ENCODE measurements at regions not wholly inside any gene's neighbourhood (a gene's known extent, or its start where the extent isn't known, plus 50 kb on each side); places are given as distances from the start of the nearest gene placed in this dataset.
"Not testable (repeated sequence)": the region's sequence is repeated elsewhere in the genome, so short reads cannot be mapped to it uniquely, and the experiment has no call there.

- Mint-ChIP-seq H3K9me3 (peaks cover 3 to 10% (median 5%) of the 10 kb centered on the region in 7 donors), H3K36me3 (peaks cover 0 to 5% of the 10 kb centered on the region in 2 donors), H3K27me3 (no peaks in the 10 kb centered on the region), H3K27ac (no peak overlapping the region), H3K4me1 (no peaks in the 10 kb centered on the region), H3K4me3 (no peak overlapping the region)
- ATAC-seq (ENCODE audit: low read depth in 2 of 2) (no peak), DNase-seq (no peak)
Observed at GRCh38 chr1:68770817-68771216, 273.9 kb upstream of the DEPDC1 start.

- DNase-seq (no peak), ATAC-seq (ENCODE audit: low read depth in 2 of 2) (no peak)
- Mint-ChIP-seq H3K4me1 (no peaks in the 10 kb centered on the region), H3K36me3 (peaks cover 6 to 10% of the 10 kb centered on the region in 2 donors), H3K4me3 (no peak overlapping the region), H3K27me3 (no peaks in the 10 kb centered on the region), H3K9me3 (peaks cover 8 to 26% (median 11%) of the 10 kb centered on the region in 7 donors), H3K27ac (no peak overlapping the region)
Observed at GRCh38 chr1:68777851-68778250, 281.0 kb upstream of the DEPDC1 start.

DNA sequence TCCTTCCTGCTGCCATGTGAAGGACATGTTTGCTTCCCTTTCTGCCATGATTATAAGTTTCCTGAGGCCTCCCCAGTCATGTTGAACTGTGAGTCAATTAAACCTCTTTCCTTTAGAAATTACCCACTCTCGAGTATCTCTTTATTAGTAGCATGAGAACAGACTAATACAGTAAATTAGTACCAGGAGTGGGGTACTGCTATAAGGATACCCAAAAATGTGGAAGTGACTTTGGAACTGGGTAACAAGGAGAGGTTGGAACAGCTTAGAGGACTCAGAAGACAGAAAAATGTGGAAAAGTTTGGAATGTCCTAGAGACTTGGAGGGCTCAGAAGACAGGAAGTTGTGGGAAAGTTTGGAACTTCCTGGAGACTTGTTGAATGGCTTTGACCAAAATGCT is 283.0 kb upstream of the DEPDC1 start:
- peaks cover 6 to 10% of the 10 kb centered on the region in 2 donors for H3K36me3 Mint-ChIP-seq
- not testable (repeated sequence) for H3K4me3 Mint-ChIP-seq; H3K27ac Mint-ChIP-seq; DNase-seq; ATAC-seq (ENCODE audit: low read depth in 2 of 2); H3K27me3 Mint-ChIP-seq; H3K4me1 Mint-ChIP-seq
- H3K9me3 Mint-ChIP-seq, result peaks cover 7 to 24% (median 11%) of the 10 kb centered on the region in 7 donors

DNA sequence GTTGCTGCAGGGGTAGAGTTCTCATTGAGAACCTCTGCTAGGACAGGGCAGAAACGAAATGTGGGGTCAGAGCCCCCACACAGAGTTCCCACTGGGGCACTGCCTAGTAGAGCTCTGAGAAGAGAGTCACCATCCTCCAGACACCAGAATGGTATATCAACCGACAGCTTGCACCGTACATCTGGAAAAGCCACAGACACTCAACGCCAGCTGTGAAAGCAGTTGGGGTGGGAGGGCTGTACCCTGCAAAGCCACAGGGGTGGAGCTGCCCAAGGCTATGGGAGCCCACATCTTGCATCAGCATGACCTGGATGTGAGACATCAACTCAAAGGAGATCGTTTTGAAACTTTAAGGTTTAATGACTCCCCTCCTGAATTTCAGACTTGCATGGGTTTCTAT is 284.0 kb upstream of the DEPDC1 start:
- no peaks in the 10 kb centered on the region for H3K4me1 Mint-ChIP-seq
- ATAC-seq (ENCODE audit: low read depth in 2 of 2), result no peak
- peaks cover 6 to 10% of the 10 kb centered on the region in 2 donors for H3K36me3 Mint-ChIP-seq
- no peaks in the 10 kb centered on the region for H3K27me3 Mint-ChIP-seq
- H3K4me3 Mint-ChIP-seq, result no peak overlapping the region
- DNase-seq, result no peak
- no peak overlapping the region for H3K27ac Mint-ChIP-seq
- H3K9me3 Mint-ChIP-seq, result peaks cover 7 to 24% (median 11%) of the 10 kb centered on the region in 7 donors

DNA sequence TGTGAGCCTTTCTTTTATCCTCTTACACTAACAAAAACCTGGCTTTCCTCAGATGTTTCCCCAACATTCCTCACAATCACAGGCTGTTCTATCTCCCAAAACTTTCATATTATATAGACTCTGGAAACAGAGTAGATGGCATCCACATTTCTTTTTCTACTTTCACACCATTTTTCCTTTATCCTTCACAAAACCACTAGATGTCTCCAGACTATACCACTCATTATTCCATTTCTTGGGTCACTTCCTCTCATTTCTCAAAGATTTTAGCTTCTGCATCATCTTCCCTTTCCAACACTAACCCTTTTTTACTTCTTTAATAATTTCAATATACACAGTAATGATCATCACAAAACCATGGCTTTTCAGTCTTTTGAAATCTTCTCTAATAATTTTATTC is 286.0 kb upstream of the DEPDC1 start:
- Mint-ChIP-seq H3K27ac (no peak overlapping the region), H3K4me3 (no peak overlapping the region)
- no peak for ATAC-seq (ENCODE audit: low read depth in 2 of 2)

DNA sequence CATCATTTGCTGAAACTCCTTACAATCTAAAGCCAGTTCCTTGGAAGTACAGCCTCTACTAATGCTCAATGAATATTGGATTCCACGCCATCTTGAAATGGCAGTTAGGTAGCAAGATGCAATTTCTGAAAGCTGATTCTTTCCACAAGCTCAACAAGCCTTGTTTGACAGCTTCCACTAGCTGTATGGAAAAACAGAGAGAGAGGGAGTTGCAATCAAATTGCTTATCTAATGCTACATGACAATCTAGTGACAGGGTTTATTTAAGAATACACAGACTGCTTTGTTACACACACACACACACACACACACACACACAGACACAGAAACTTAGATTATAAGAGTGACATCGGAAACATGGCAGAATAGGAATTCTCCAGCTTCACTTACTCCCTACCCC is 288.4 kb upstream of the DEPDC1 start:
- H3K4me3 Mint-ChIP-seq, result no peak overlapping the region
- H3K27me3 Mint-ChIP-seq, result no peaks in the 10 kb centered on the region
- H3K4me1 Mint-ChIP-seq, result no peaks in the 10 kb centered on the region
- no peak for DNase-seq
- ATAC-seq (ENCODE audit: low read depth in 2 of 2), result no peak
- H3K9me3 Mint-ChIP-seq, result peaks cover 0 to 8% (median 2%) of the 10 kb centered on the region in 7 donors
- H3K36me3 Mint-ChIP-seq, result peaks cover 0 to 1% of the 10 kb centered on the region in 2 donors
- H3K27ac Mint-ChIP-seq, result no peak overlapping the region

More for the DNA sequence above, 286.0 kb upstream of the DEPDC1 start:
- Mint-ChIP-seq H3K27me3 (no peaks in the 10 kb centered on the region), H3K9me3 (peaks cover 7 to 24% (median 11%) of the 10 kb centered on the region in 7 donors), H3K4me1 (no peaks in the 10 kb centered on the region), H3K36me3 (peaks cover 6 to 10% of the 10 kb centered on the region in 2 donors)
- DNase-seq, result no peak

DNA sequence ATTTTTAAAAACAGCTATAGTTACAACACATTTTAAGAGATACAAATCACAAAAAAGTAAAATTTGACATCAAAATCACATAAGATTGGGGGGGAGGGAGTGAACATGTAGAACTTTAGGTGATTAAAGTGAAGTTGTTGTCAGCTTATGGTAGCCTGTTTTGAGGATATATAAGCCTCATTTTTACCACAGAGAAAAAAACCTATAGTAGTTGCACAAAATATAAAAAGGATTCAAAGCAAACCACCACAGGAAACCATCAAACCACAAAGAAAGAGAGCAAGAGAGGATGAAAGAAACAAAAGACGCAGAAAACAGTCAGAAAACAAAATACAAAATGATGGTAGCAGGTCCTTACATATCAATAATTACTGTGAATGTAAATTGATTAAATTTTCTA is 291.9 kb upstream of the DEPDC1 start:
- H3K27me3 Mint-ChIP-seq, result no peaks in the 10 kb centered on the region
- no peak overlapping the region for H3K4me3 Mint-ChIP-seq
- H3K27ac Mint-ChIP-seq, result no peak overlapping the region
- DNase-seq, result no peak
- H3K9me3 Mint-ChIP-seq, result peaks cover 0 to 2% (median under 1%) of the 10 kb centered on the region in 7 donors
- no peaks in the 10 kb centered on the region for H3K4me1 Mint-ChIP-seq
- no peak for ATAC-seq (ENCODE audit: low read depth in 2 of 2)
- no peaks in the 10 kb centered on the region for H3K36me3 Mint-ChIP-seq

DNA sequence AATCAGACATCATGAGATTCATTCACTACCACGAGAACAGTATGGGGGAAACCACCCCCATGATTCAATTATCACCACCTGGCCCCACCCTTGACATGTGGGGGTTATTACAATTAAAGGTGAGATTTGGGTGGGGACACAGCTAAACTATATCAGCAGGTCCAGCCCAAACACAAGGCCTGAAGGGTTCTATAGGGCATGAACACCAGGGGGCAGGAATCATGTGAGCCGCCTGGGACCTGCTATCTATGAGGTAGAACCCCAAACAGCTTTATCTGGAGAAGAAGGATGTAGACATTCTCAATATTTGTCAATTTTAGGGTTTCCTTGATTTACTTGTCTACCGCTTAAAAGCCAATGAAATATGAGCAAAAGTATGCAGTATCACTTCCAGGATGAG is 294.9 kb upstream of the DEPDC1 start:
- H3K4me1 Mint-ChIP-seq, result no peaks in the 10 kb centered on the region
- H3K9me3 Mint-ChIP-seq, result peaks cover 0 to 6% (median 2%) of the 10 kb centered on the region in 7 donors
- ATAC-seq (ENCODE audit: low read depth in 2 of 2) (no peak), DNase-seq (no peak)
- no peak overlapping the region for H3K4me3 Mint-ChIP-seq
- H3K36me3 Mint-ChIP-seq, result no peaks in the 10 kb centered on the region
- H3K27ac Mint-ChIP-seq, result no peak overlapping the region
- H3K27me3 Mint-ChIP-seq, result no peaks in the 10 kb centered on the region

DNA sequence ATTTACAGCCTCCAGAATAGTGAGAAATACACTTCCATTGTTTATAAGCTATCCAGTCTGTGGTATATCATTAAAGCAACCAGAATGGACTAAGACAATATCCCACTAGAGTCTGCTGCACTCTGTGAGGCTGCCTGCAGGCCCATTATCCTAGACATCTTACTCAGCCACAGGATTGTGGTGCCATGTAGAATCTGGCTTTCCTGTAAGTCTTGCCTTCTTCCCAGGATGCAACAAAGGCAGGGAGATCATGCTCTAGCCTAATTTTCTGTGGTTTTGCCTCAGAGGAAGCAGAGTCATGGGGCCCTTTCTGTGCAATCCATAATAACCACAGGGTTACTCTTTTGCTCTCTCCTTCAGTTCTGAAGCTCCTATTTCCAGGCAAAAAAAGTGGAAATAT is 299.1 kb upstream of the DEPDC1 start:
- Mint-ChIP-seq H3K27me3 (no peaks in the 10 kb centered on the region), H3K36me3 (no peaks in the 10 kb centered on the region), H3K27ac (no peak overlapping the region)

DNA sequence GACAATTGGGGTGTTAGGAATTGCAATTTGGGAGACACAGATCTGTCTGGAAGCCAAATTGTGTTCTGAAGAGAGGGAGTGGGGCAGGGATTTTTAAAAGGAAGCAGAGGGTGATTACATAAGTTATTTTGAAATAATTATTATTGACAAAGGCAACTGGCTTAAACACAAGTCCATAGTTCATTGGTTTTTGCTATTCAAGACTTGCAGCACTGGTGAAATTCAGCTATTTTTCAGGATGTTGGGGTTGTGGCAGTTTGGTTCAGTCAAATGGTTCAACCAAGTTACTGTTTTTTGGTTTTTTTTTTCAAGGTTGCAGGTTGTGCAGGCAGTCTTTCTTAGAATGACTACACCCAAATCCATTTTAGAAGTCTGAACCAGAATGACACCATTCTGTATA is 300.0 kb upstream of the DEPDC1 start:
- DNase-seq, result no peak
- Mint-ChIP-seq H3K4me1 (no peaks in the 10 kb centered on the region), H3K27me3 (no peaks in the 10 kb centered on the region), H3K9me3 (peaks cover 0 to 6% (median 0%) of the 10 kb centered on the region in 7 donors), H3K27ac (no peak overlapping the region), H3K36me3 (no peaks in the 10 kb centered on the region), H3K4me3 (no peak overlapping the region)
- no peak for ATAC-seq (ENCODE audit: low read depth in 2 of 2)

More for the DNA sequence above, 299.1 kb upstream of the DEPDC1 start:
- Mint-ChIP-seq H3K9me3 (peaks cover 0 to 6% (median 0%) of the 10 kb centered on the region in 7 donors), H3K4me3 (no peak overlapping the region), H3K4me1 (no peaks in the 10 kb centered on the region)
- no peak for DNase-seq
- ATAC-seq (ENCODE audit: low read depth in 2 of 2), result no peak

DNA sequence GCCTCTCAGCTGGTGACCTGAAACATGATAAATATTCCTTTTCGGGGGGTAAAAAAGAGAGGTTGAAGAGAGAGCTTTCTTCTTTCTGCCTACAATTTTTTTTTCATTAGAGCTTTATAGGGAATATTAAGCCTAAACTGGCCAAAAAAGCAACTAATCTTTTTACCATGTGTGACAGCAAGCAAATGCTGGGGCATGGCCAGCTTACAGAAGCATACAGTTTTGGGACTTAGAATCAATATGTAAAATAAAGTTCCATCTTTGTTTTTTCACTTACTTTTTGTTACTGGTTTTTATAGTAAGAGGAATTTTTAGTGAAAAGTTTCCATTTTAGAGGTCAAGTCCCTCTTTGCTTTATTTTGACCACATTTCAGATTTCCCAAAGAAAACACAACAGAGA is 301.2 kb upstream of the DEPDC1 start:
- no peak overlapping the region for H3K4me3 Mint-ChIP-seq
- DNase-seq (no peak), ATAC-seq (ENCODE audit: low read depth in 2 of 2) (no peak)
- no peaks in the 10 kb centered on the region for H3K36me3 Mint-ChIP-seq
- no peaks in the 10 kb centered on the region for H3K4me1 Mint-ChIP-seq
- H3K9me3 Mint-ChIP-seq, result peaks cover 0 to 6% (median 4%) of the 10 kb centered on the region in 7 donors
- no peak overlapping the region for H3K27ac Mint-ChIP-seq
- no peaks in the 10 kb centered on the region for H3K27me3 Mint-ChIP-seq

GRCh38 chr1:68799096-68799495 is 302.2 kb upstream of the DEPDC1 start:
- H3K4me3 Mint-ChIP-seq, result no peak overlapping the region
- no peaks in the 10 kb centered on the region for H3K36me3 Mint-ChIP-seq
- DNase-seq (no peak), ATAC-seq (ENCODE audit: low read depth in 2 of 2) (no peak)
- no peaks in the 10 kb centered on the region for H3K4me1 Mint-ChIP-seq
- peaks cover 0 to 6% (median 4%) of the 10 kb centered on the region in 7 donors for H3K9me3 Mint-ChIP-seq
- no peak overlapping the region for H3K27ac Mint-ChIP-seq
- peaks cover 0 to 4% (median 0%) of the 10 kb centered on the region in 3 donors for H3K27me3 Mint-ChIP-seq

- no peak for DNase-seq
- no peak overlapping the region for H3K4me3 Mint-ChIP-seq
- no peak for ATAC-seq (ENCODE audit: low read depth in 2 of 2)
- H3K9me3 Mint-ChIP-seq, result peaks cover 0 to 6% (median 0%) of the 10 kb centered on the region in 7 donors
- H3K27me3 Mint-ChIP-seq, result peaks cover 0 to 6% (median 0%) of the 10 kb centered on the region in 3 donors
- no peaks in the 10 kb centered on the region for H3K4me1 Mint-ChIP-seq
- no peaks in the 10 kb centered on the region for H3K36me3 Mint-ChIP-seq
- no peak overlapping the region for H3K27ac Mint-ChIP-seq
Observed at GRCh38 chr1:68800182-68800581, 303.3 kb upstream of the DEPDC1 start.

DNA sequence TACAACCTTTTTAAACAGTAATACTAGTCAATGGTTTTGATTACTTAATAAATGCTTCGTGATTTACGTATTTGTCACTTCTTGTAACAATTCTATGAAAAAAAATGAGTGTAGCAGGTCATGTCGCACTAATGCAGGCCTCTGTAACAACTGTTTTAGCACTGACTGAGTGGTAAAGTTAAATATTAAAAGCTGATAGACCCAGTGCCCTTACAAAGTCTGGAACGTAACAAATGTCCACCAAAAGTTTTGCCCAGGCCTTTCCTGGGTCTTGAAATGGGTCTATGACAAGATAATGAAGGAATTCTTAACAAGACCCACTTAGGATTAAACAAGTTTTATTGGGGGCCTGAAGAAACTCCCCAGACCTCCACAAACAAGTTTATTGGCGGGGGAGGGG is 304.6 kb upstream of the DEPDC1 start:
- ATAC-seq (ENCODE audit: low read depth in 2 of 2) (no peak), DNase-seq (no peak)
- H3K4me1 Mint-ChIP-seq, result no peaks in the 10 kb centered on the region
- H3K27ac Mint-ChIP-seq, result no peak overlapping the region
- peaks cover 0 to 6% (median 0%) of the 10 kb centered on the region in 3 donors for H3K27me3 Mint-ChIP-seq
- H3K36me3 Mint-ChIP-seq, result no peaks in the 10 kb centered on the region
- no peak overlapping the region for H3K4me3 Mint-ChIP-seq
- H3K9me3 Mint-ChIP-seq, result peaks cover 0 to 6% (median 0%) of the 10 kb centered on the region in 7 donors

- Mint-ChIP-seq H3K27me3 (peaks cover 0 to 6% (median 0%) of the 10 kb centered on the region in 3 donors), H3K36me3 (no peaks in the 10 kb centered on the region), H3K4me1 (no peaks in the 10 kb centered on the region), H3K9me3 (peaks cover 0 to 6% (median 0%) of the 10 kb centered on the region in 7 donors), H3K27ac (no peak overlapping the region), H3K4me3 (no peak overlapping the region)
- no peak for DNase-seq
- ATAC-seq (ENCODE audit: low read depth in 2 of 2), result no peak
Observed at GRCh38 chr1:68805097-68805641, 308.3 kb upstream of the DEPDC1 start.

All from naive B cell (primary cell).